ENCODE measurements at regions not wholly inside any gene's neighbourhood (a gene's known extent, or its start where the extent isn't known, plus 50 kb on each side); places are given as distances from the start of the nearest gene placed in this dataset.

GRCh38 chrX:83185010-83185409, 323.1 kb upstream of the POU3F4 start:
- TF ChIP-seq RB1 (IDR thresholded peaks at IDR 0.05; ENCODE audit: borderline replicate concordance): no peak
- TF ChIP-seq CUX1 (IDR thresholded peaks at IDR 0.05; ENCODE audit: insufficient replicate concordance, low read depth, low read length): no peak
- TF ChIP-seq REST (IDR thresholded peaks at IDR 0.05; ENCODE audit: low read depth, low read length): no peak
- TF ChIP-seq ZBTB4 (CRISPR knock-in tag; IDR thresholded peaks at IDR 0.05): no peak
- TF ChIP-seq, protein P1, sequence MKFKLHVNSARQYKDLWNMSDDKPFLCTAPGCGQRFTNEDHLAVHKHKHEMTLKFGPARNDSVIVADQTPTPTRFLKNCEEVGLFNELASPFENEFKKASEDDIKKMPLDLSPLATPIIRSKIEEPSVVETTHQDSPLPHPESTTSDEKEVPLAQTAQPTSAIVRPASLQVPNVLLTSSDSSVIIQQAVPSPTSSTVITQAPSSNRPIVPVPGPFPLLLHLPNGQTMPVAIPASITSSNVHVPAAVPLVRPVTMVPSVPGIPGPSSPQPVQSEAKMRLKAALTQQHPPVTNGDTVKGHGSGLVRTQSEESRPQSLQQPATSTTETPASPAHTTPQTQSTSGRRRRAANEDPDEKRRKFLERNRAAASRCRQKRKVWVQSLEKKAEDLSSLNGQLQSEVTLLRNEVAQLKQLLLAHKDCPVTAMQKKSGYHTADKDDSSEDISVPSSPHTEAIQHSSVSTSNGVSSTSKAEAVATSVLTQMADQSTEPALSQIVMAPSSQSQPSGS (IDR thresholded peaks at IDR 0.05; ENCODE audit: low read length): no peak
- no peak for TF ChIP-seq CEBPB (IDR thresholded peaks at IDR 0.05; ENCODE audit: borderline replicate concordance in 1 of 2, low read depth in 2 of 2, low read length in 2 of 2)
- TF ChIP-seq ZZZ3 (IDR thresholded peaks at IDR 0.05; ENCODE audit: control insufficient read depth, insufficient read length, low read depth): no peak
- TF ChIP-seq, protein P2, sequence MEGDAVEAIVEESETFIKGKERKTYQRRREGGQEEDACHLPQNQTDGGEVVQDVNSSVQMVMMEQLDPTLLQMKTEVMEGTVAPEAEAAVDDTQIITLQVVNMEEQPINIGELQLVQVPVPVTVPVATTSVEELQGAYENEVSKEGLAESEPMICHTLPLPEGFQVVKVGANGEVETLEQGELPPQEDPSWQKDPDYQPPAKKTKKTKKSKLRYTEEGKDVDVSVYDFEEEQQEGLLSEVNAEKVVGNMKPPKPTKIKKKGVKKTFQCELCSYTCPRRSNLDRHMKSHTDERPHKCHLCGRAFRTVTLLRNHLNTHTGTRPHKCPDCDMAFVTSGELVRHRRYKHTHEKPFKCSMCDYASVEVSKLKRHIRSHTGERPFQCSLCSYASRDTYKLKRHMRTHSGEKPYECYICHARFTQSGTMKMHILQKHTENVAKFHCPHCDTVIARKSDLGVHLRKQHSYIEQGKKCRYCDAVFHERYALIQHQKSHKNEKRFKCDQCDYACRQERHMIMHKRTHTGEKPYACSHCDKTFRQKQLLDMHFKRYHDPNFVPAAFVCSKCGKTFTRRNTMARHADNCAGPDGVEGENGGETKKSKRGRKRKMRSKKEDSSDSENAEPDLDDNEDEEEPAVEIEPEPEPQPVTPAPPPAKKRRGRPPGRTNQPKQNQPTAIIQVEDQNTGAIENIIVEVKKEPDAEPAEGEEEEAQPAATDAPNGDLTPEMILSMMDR (IDR thresholded peaks at IDR 0.05 in 2 of 3, conservative IDR thresholded peaks at IDR 0.05 in 1 of 3; ENCODE audit: control insufficient read depth in 2 of 3, extremely low read depth in 1 of 3, insufficient read depth in 1 of 3, low read depth in 3 of 3, low read length in 3 of 3): no peak
- no peak for TF ChIP-seq EZH2 (IDR thresholded peaks at IDR 0.05; ENCODE audit: borderline replicate concordance, control insufficient read depth, low read depth, low read length)
- TF ChIP-seq SUZ12 (IDR thresholded peaks at IDR 0.05; ENCODE audit: unreplicated experiment): no peak
- TF ChIP-seq ZNF687 (IDR thresholded peaks at IDR 0.05): no peak

Measured in GM12878 (cell line).